T-helper 1 cell (primary cell): ENCODE measurements at regions not wholly inside any gene's neighbourhood (a gene's known extent, or its start where the extent isn't known, plus 50 kb on each side); places are given as distances from the start of the nearest gene placed in this dataset.
A peak's percentile ranks its signal among the peaks of the same experiment; 100 is the strongest.

Experiments used
- DNase-seq, 5 donors: peaks; one replicate each; pipeline ENCODE4 v3.0.0-alpha.2; 2012 to 2020

GRCh38 chr22:11131178-11131577 is 4396.8 kb upstream of the OR11H1 start:
- DNase-seq: peak in 1 of 5 donors; percentile 0
